Lower leg skin (tissue), 4 donors: ENCODE measurements at regions not wholly inside any gene's neighbourhood (a gene's known extent, or its start where the extent isn't known, plus 50 kb on each side); places are given as distances from the start of the nearest gene placed in this dataset.

Experiments
- DNase-seq, 2 donors: peaks; one replicate each; pipeline ENCODE4 v3.0.0-alpha.2; 2019; ENCODE audit warnings: low spot score in 2 of 2
- H3K4me3 ChIP-seq: fragments of 200-600 bp; sonication (generic); 2 replicates; pipeline ENCODE4 v1.5.1; 2017; ENCODE audit warnings: mild to moderate bottlenecking, low read depth; ENCODE audit not compliant: poor library complexity, severe bottlenecking
- CTCF ChIP-seq, 3 donors: fragments of 450-650 bp; IDR thresholded peaks; one replicate each; pipeline ENCODE4 v1.5.1; 2016; ENCODE audit warnings: antibody characterized with exemption in 3 of 3, mild to moderate bottlenecking in 3 of 3, moderate library complexity in 2 of 3
- POLR2A ChIP-seq, 2 donors: fragments of 450-650 bp; IDR thresholded peaks; one replicate each; pipeline ENCODE4 v1.6.1; 2016 to 2017; ENCODE audit warnings: antibody characterized with exemption in 2 of 2, mild to moderate bottlenecking in 1 of 2, moderate library complexity in 1 of 2
- WGBS, 2 donors: methylation state at CpG; one replicate each; pipeline ENCODE4 v1.1.5; 2018; 5-methylcytosine and 5-hydroxymethylcytosine counted together
- intact Hi-C: fragments of 100-400 bp; cut with DNase I; formaldehyde crosslinking; loops from one replicate; pipeline ENCODE4 v1.15.0; 2023; ENCODE audit warnings: low total_unique reads

- no peak overlapping the region for H3K4me3 ChIP-seq
- WGBS, 2 donors: 37 to 41% methylated on average over 3 of the region's 3 CpGs
- intact Hi-C loops: no loop called here
- TF ChIP-seq POLR2A (IDR thresholded peaks at IDR 0.05) (no peak), CTCF (IDR thresholded peaks at IDR 0.05) (no peak)
- DNase-seq: no peak
These were observed 376.5 kb upstream of the PRKCQ start for GRCh38 chr10:6956562-6956961.

DNA sequence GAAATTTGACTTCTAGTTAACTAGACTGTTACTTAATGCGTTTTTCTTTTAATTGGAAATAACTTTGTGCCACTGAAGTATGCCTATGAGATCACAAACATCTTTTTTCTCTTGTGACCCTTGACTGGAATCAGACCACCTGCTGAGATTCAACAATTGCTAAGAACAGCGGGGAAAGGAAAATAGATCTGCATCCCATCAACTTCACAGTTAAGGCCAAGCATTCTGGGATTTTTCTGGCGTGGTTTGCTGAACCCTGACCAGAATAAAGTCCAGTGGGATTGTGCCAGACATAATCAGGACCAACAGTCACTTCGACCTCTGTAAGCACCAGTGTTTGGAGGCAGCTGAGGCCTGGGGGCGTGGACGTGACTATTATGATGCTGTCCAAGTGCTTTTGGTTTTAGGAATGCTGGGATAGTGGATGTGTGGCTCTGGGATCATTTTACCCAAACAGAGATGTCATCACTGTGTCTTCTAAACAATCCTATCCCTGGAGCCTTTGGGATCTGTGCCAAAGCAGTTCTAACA is 373.3 kb upstream of the PRKCQ start:
- 61 to 68% methylated on average over 6 of the region's 6 CpGs for WGBS, 2 donors
- intact Hi-C loops: no loop called here
- no peak overlapping the region for H3K4me3 ChIP-seq
- no peak for DNase-seq
- no peak for TF ChIP-seq CTCF (IDR thresholded peaks at IDR 0.05)
- TF ChIP-seq POLR2A (IDR thresholded peaks at IDR 0.05): no peak

GRCh38 chr10:6951732-6952131 is 371.7 kb upstream of the PRKCQ start:
- intact Hi-C loops: no loop called here

GRCh38 chr10:6950133-6950532 is 370.1 kb upstream of the PRKCQ start:
- 84 to 94% methylated on average over 2 of the region's 2 CpGs for WGBS, 2 donors
- H3K4me3 ChIP-seq: no peak overlapping the region
- intact Hi-C loops: no loop called here
- no peak for TF ChIP-seq POLR2A (IDR thresholded peaks at IDR 0.05)
- no peak for TF ChIP-seq CTCF (IDR thresholded peaks at IDR 0.05)
- DNase-seq: no peak

More at GRCh38 chr10:6951732-6952131, 371.7 kb upstream of the PRKCQ start:
- 86 to 87% methylated on average over 4 of the region's 4 CpGs for WGBS, 2 donors
- TF ChIP-seq CTCF (IDR thresholded peaks at IDR 0.05): no peak
- TF ChIP-seq POLR2A (IDR thresholded peaks at IDR 0.05): no peak
- H3K4me3 ChIP-seq: no peak overlapping the region
- DNase-seq: no peak

DNA sequence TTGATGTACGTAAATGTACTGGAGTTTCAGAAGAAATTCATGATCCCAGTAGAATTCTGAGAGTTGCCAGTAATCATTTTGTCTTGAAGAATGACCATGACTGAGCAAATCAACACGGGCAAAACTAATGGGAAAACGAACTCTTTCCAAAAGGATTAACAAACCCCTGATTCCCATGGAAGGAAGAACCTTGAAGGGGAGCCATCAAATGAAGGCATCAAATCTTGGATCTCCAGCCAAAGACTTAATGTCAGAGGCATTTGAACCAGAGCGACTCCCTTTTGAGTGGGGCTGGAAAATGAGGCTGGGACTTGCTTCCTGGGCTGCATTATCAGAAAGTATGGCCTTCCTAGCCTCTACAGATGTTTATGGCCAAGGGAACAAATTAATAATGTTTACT is 364.4 kb upstream of the PRKCQ start:
- TF ChIP-seq POLR2A (IDR thresholded peaks at IDR 0.05) (no peak), CTCF (IDR thresholded peaks at IDR 0.05) (no peak)
- intact Hi-C loops: no loop called here
- DNase-seq: no peak
- no peak overlapping the region for H3K4me3 ChIP-seq
- WGBS, 2 donors: 69 to 77% methylated on average over 4 of the region's 4 CpGs

DNA sequence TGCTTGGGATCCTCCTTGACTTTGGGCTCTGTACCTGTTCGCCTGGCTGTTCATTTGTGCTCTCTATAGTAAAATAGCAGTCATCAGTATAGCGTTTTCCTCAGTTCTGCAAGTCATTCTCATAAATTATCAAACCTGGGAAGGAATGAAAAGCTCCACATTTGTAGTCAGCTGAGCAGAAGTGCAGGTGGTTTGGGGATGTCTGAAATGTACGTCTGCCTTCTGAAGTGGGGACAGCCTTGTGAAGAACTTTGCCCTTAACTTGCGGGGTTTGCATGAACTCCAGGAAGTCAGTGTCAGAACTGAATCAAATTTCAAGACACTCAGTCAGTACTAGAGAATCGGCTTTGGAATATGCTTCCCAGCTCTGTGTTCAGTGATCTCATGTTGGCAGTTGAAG is 358.3 kb upstream of the PRKCQ start:
- TF ChIP-seq CTCF (IDR thresholded peaks at IDR 0.05): no peak
- no peak for TF ChIP-seq POLR2A (IDR thresholded peaks at IDR 0.05)
- no peak overlapping the region for H3K4me3 ChIP-seq
- no peak for DNase-seq
- intact Hi-C loops: no loop called here
- 60 to 71% methylated on average over 5 of the region's 5 CpGs for WGBS, 2 donors
